ENCODE measurements at regions not wholly inside any gene's neighbourhood (a gene's known extent, or its start where the extent isn't known, plus 50 kb on each side); places are given as distances from the start of the nearest gene placed in this dataset.

DNA sequence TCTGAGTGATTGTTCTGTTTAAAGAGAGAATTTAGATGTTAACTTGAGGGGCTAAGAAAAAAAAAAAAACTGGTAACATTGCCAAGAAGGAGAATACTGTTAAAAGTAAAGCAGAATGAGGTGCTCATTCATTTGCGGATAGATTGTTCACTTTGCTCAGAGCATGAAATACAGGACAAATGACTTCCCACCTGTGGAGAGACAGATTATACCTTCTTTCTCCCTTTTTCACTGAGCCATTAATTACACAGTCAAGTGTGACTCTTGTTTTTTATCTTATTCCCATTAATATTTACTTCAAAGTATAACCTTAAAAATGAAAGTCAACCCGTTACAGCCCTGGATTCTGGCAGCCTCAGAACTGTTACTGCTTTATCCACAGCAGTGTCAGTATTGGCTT, 264.5 kb downstream of the TAF11L14 start:
- Histone ChIP-seq H3K9ac (ENCODE audit: extremely low read depth, low read length, poor library complexity, severe bottlenecking) (no peak overlapping the region), H3K4me3 (ENCODE audit: low read length) (no peak overlapping the region), H3K4me1 (ENCODE audit: control insufficient read depth, insufficient read depth, low read length) (no peaks in the 10 kb centered on the region), H3K36me3 (ENCODE audit: control insufficient read depth, insufficient read depth, low read length) (no peaks in the 10 kb centered on the region), H3K9me3 (ENCODE audit: control insufficient read depth, low read length) (no peaks in the 10 kb centered on the region), H3K27me3 (ENCODE audit: control insufficient read depth, insufficient read depth, low read length, poor library complexity, severe bottlenecking) (no peaks in the 10 kb centered on the region), H3K27ac (ENCODE audit: low read depth, low read length) (no peak overlapping the region)
- 47 to 88% methylated on average over 1 to 2 of the region's 2 CpGs for WGBS, 2 experiments (ENCODE audit: insufficient coverage in 1 of 2, insufficient read length in 1 of 2)
- no peak for DNase-seq
- Mint-ChIP-seq H3K27me3 (ENCODE audit: insufficient read depth) (no peaks in the 10 kb centered on the region), H3K9me3 (peaks cover 15% of the 10 kb centered on the region), H3K36me3 (ENCODE audit: low read depth) (no peaks in the 10 kb centered on the region), H3K4me3 (no peak overlapping the region), H3K4me1 (no peaks in the 10 kb centered on the region), H3K27ac (no peak overlapping the region)
- no peak for TF ChIP-seq CTCF (conservative IDR thresholded peaks at IDR 0.05)

GRCh38 chr5:17907094-17907493, 272.8 kb downstream of the TAF11L14 start:
- Mint-ChIP-seq H3K9me3 (peaks cover 19% of the 10 kb centered on the region), H3K36me3 (ENCODE audit: low read depth) (no peaks in the 10 kb centered on the region), H3K4me3 (no peak overlapping the region), H3K27me3 (ENCODE audit: insufficient read depth) (no peaks in the 10 kb centered on the region), H3K4me1 (no peaks in the 10 kb centered on the region), H3K27ac (no peak overlapping the region)
- Histone ChIP-seq H3K36me3 (ENCODE audit: control insufficient read depth, insufficient read depth, low read length) (no peaks in the 10 kb centered on the region), H3K9me3 (ENCODE audit: control insufficient read depth, low read length) (no peaks in the 10 kb centered on the region), H3K27ac (ENCODE audit: low read depth, low read length) (no peak overlapping the region), H3K9ac (ENCODE audit: extremely low read depth, low read length, poor library complexity, severe bottlenecking) (no peak overlapping the region), H3K27me3 (ENCODE audit: control insufficient read depth, insufficient read depth, low read length, poor library complexity, severe bottlenecking) (no peaks in the 10 kb centered on the region), H3K4me1 (ENCODE audit: control insufficient read depth, insufficient read depth, low read length) (no peaks in the 10 kb centered on the region), H3K4me3 (ENCODE audit: low read length) (no peak overlapping the region)
- WGBS, 2 experiments (ENCODE audit: insufficient coverage in 1 of 2, insufficient read length in 1 of 2): 80 to 90% methylated on average over 2 of the region's 2 CpGs
- TF ChIP-seq CTCF (conservative IDR thresholded peaks at IDR 0.05): no peak
- no peak for DNase-seq

DNA sequence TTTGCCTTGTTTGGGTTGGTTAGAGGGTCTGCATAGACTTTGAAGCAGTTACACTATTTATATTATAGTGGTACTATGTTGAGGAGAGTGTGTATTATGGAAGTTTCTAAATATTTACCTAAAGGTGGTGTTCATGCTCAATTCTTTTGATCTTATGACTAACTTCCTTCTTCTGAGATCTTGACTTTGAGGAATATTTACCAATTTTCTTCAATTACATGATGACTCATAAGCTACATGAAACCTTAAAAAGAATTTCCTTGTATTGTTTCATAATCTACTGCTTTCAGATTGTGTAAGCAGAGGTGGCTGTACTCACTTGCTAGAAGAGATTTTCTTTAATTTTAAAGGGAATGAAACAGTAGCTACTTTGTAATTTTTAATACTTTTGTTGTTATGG, 276.1 kb downstream of the TAF11L14 start:
- no peaks in the 10 kb centered on the region for H3K36me3 ChIP-seq (ENCODE audit: control insufficient read depth, insufficient read depth, low read length)
- H3K9me3 ChIP-seq (ENCODE audit: control insufficient read depth, low read length): no peaks in the 10 kb centered on the region
- no peaks in the 10 kb centered on the region for H3K27me3 ChIP-seq (ENCODE audit: control insufficient read depth, insufficient read depth, low read length, poor library complexity, severe bottlenecking)
- Mint-ChIP-seq H3K27ac (no peak overlapping the region), H3K4me3 (no peak overlapping the region), H3K27me3 (ENCODE audit: insufficient read depth) (no peaks in the 10 kb centered on the region), H3K36me3 (ENCODE audit: low read depth) (no peaks in the 10 kb centered on the region), H3K9me3 (no peaks in the 10 kb centered on the region), H3K4me1 (no peaks in the 10 kb centered on the region)
- DNase-seq: no peak
- H3K4me3 ChIP-seq (ENCODE audit: low read length): no peak overlapping the region
- H3K27ac ChIP-seq (ENCODE audit: low read depth, low read length): no peak overlapping the region
- H3K9ac ChIP-seq (ENCODE audit: extremely low read depth, low read length, poor library complexity, severe bottlenecking): no peak overlapping the region
- no peak for TF ChIP-seq CTCF (conservative IDR thresholded peaks at IDR 0.05)
- no peaks in the 10 kb centered on the region for H3K4me1 ChIP-seq (ENCODE audit: control insufficient read depth, insufficient read depth, low read length)

Measured in endodermal cell (in vitro differentiated cells).